MG63 (cell line): ENCODE measurements at regions not wholly inside any gene's neighbourhood (a gene's known extent, or its start where the extent isn't known, plus 50 kb on each side); places are given as distances from the start of the nearest gene placed in this dataset.
A peak's percentile ranks its signal among the peaks of the same experiment; 100 is the strongest.
"Not testable (repeated sequence)": the region's sequence is repeated elsewhere in the genome, so short reads cannot be mapped to it uniquely, and the experiment has no call there.

ENCODE experiments used
- DNase-seq: peaks from one replicate; pipeline ENCODE4 v3.0.0-alpha.2; 2020
- H3K27me3 ChIP-seq: fragments of 250-450 bp; sonication (Bioruptor Pico); 2 replicates; pipeline ENCODE4 v1.5.1; 2020; ENCODE audit warnings: mild to moderate bottlenecking, moderate library complexity
- H3K36me3 ChIP-seq: fragments of 250-450 bp; sonication (Bioruptor Pico); 2 replicates; pipeline ENCODE4 v1.5.1; 2020; ENCODE audit warnings: mild to moderate bottlenecking, moderate library complexity
- H3K4me3 ChIP-seq: fragments of 250-450 bp; sonication (Bioruptor Pico); 2 replicates; pipeline ENCODE4 v1.5.1; 2020; ENCODE audit warnings: mild to moderate bottlenecking, moderate library complexity
- H3K9me3 ChIP-seq: fragments of 250-450 bp; sonication (Bioruptor Pico); 2 replicates; pipeline ENCODE4 v1.5.1; 2020; ENCODE audit warnings: mild to moderate bottlenecking, moderate library complexity

DNA sequence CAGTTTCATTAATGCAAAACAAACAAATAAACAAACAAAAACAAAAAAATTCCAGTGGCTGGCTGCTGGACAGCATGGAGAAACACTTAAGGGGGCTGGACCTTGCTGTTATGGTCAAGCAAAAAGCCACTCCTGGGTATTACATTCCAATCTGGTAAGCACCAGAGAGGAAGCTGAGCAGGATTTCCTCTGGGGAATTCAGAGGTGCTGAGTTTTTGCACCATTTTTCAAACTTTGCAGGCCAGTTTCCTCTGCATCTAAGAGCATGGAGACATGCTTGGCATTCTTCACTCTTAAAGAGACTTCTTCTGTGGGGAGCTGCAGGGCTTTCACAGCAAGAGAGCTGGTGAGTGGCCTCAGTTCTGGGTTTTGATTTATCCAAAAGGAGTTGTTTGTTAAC is 84.5 kb downstream of the FZD1 start:
- no peak overlapping the region for H3K4me3 ChIP-seq
- no peaks in the 10 kb centered on the region for H3K9me3 ChIP-seq
- DNase-seq = no peak
- no peaks in the 10 kb centered on the region for H3K27me3 ChIP-seq
- H3K36me3 ChIP-seq = no peaks in the 10 kb centered on the region

GRCh38 chr7:91351374-91351773 is 87.1 kb downstream of the FZD1 start:
- H3K9me3 ChIP-seq = no peaks in the 10 kb centered on the region
- peak; percentile 22 for DNase-seq
- H3K4me3 ChIP-seq = no peak overlapping the region
- no peaks in the 10 kb centered on the region for H3K36me3 ChIP-seq
- H3K27me3 ChIP-seq = no peaks in the 10 kb centered on the region

GRCh38 chr7:91352091-91352490 is 87.9 kb downstream of the FZD1 start:
- Histone ChIP-seq H3K9me3 (no peaks in the 10 kb centered on the region), H3K27me3 (no peaks in the 10 kb centered on the region), H3K4me3 (no peak overlapping the region), H3K36me3 (no peaks in the 10 kb centered on the region)
- DNase-seq = no peak

- no peak overlapping the region for H3K4me3 ChIP-seq
- H3K36me3 ChIP-seq = no peaks in the 10 kb centered on the region
- DNase-seq = no peak
- H3K9me3 ChIP-seq = no peaks in the 10 kb centered on the region
- H3K27me3 ChIP-seq = no peaks in the 10 kb centered on the region
Measured at GRCh38 chr7:91353848-91354247, 89.6 kb downstream of the FZD1 start.

DNA sequence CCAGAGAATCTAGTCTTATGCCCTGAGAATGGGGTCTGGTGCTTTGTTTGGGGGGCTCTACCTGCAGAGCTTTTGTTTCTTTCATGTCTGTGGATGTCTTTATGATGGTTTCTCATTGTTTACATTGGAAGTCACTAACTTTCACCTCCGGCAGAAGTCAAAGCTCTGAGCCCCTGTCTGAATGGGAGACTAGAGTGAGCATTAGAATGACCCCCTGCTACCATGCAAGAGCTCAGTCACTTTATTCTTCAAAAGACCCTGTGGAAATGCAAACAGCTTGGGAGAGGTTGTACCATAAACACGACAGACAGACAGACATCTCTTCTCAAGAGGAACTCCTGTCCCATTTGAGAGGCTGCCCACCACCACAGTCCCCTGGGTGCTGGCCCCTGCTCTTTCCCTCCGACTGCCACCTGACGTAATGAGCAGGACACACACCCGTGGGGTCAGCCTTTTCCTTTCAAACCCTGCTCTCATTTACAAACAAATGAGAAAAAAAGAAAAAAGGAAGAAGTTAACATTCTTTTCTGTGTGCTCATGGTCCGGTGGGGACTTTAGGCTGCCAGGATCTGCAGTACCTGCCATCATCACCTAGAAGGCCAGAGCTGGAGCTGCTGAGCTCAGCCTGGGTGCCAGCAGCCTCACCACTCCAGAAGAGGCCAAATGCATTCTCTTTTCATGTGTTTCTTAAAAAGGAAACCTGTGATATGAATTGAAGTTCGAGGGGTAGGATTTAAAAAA is 91.6 kb downstream of the FZD1 start:
- H3K36me3 ChIP-seq = no peaks in the 10 kb centered on the region
- H3K27me3 ChIP-seq = no peaks in the 10 kb centered on the region
- H3K9me3 ChIP-seq = no peaks in the 10 kb centered on the region
- DNase-seq = no peak
- no peak overlapping the region for H3K4me3 ChIP-seq

GRCh38 chr7:91356915-91357314 is 92.7 kb downstream of the FZD1 start:
- H3K27me3 ChIP-seq = no peaks in the 10 kb centered on the region
- no peak overlapping the region for H3K4me3 ChIP-seq
- no peaks in the 10 kb centered on the region for H3K36me3 ChIP-seq
- no peak for DNase-seq
- no peaks in the 10 kb centered on the region for H3K9me3 ChIP-seq

DNA sequence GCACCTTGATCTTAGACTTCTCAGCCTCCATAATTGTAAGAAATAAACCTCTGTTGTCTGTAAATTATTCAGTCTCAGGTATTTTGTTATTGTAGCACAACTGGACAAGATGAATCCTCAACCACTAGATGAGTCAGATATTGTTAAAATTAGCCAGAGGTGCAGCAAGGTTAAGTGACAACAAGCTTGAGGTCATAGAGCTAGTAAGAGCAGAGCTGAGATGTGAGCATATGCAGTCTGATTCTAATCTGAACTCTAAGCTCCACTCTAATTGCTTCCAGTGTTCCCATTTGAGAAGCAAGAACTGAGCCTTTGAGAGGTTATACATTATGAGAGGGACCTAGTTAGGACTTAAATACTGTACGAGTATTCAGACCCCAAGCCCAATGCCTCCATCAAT is 93.1 kb downstream of the FZD1 start:
- Histone ChIP-seq H3K9me3 (no peaks in the 10 kb centered on the region), H3K4me3 (no peak overlapping the region), H3K36me3 (no peaks in the 10 kb centered on the region), H3K27me3 (no peaks in the 10 kb centered on the region)
- DNase-seq = no peak

DNA sequence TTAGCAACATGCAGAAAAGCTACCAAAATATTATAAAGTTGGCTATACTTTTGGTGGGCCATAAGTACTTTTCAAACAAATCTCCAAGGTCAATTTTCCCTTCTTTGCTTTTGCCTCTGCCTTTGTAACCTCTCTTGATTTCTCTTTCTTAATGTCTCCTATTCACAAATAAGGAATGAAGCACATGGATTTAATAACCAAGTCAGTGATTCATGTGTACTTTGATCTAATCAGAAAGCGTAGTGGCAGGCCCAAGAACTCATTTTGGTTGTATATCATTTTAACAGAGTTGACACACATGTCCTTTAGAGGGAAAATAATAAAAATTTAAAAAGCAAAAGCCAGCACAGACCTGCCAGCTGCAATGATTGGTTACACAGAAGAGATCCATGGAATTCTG is 93.7 kb downstream of the FZD1 start:
- Histone ChIP-seq H3K4me3 (no peak overlapping the region), H3K27me3 (no peaks in the 10 kb centered on the region), H3K9me3 (no peaks in the 10 kb centered on the region), H3K36me3 (no peaks in the 10 kb centered on the region)
- no peak for DNase-seq

GRCh38 chr7:91358303-91358702 is 94.1 kb downstream of the FZD1 start:
- no peaks in the 10 kb centered on the region for H3K27me3 ChIP-seq
- DNase-seq = no peak
- H3K4me3 ChIP-seq = no peak overlapping the region
- no peaks in the 10 kb centered on the region for H3K9me3 ChIP-seq
- H3K36me3 ChIP-seq = no peaks in the 10 kb centered on the region

DNA sequence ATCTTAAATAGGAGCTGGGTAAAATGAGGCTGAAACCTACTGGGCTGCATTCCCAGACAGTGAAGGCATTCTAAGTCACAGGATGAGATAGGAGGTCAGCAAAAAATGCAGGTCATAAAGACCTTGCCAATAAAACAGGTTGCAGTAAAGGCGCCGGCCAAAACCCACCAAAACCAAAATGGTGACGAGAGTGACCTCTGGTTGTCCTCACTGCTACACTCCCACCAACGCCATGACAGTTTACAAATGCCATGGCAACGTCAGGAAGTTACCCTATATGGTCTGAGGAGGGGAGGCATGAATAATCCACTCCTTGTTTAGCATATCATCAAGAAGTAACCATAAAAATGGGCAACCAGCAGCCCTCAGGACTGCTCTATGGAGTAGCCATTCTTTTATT is 100.9 kb downstream of the FZD1 start:
- H3K36me3 ChIP-seq, DNase-seq, H3K9me3 ChIP-seq, H3K4me3 ChIP-seq, H3K27me3 ChIP-seq: not testable (repeated sequence)

- no peak for DNase-seq
- H3K9me3 ChIP-seq = no peaks in the 10 kb centered on the region
- no peaks in the 10 kb centered on the region for H3K36me3 ChIP-seq
- H3K4me3 ChIP-seq = no peak overlapping the region
- no peaks in the 10 kb centered on the region; the same call in 1 of the 2 replicates for H3K27me3 ChIP-seq
Measured at GRCh38 chr7:91366091-91366490, 101.9 kb downstream of the FZD1 start.

DNA sequence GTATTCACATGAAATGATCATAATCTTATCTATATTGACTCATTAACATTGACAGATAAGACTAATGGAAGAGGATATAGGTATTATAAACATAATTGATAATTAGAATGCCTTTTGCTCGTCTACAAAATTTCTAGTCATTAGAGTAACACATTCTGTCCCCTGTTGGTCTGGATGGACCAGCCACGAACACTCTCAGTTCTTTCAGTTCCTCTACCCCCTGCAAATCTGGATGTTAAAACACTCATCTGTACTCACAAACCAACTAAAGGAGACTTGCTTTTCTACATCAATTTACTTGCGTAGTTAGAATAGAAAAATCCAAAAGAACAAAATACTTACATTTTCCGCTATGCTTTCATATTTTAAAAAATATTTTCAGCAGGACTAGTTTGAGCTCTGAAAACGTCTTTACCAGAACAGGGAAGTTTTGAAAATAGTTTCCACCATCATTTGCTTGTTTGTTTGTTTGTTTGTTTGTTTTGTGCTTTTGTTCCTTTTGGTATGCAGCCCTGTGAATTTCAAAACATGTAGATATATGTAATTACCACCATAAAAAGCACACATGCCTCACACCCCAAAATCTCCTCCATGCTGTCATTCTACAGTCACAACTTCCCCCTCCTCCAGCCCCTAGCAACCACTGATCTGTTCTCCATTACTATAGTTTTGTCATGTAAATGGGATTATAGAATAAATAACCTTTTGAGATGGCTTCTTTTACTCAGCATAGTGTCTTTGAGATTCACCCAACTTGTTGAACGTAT is 103.8 kb downstream of the FZD1 start:
- DNase-seq = no peak

GRCh38 chr7:91372323-91372722 is 108.1 kb downstream of the FZD1 start:
- H3K9me3 ChIP-seq = no peaks in the 10 kb centered on the region
- H3K4me3 ChIP-seq = no peak overlapping the region
- no peaks in the 10 kb centered on the region for H3K36me3 ChIP-seq
- no peak for DNase-seq
- no peaks in the 10 kb centered on the region; the same call in 1 of the 2 replicates for H3K27me3 ChIP-seq

More for the DNA sequence above, 103.8 kb downstream of the FZD1 start:
- H3K4me3 ChIP-seq = no peak overlapping the region
- H3K27me3 ChIP-seq = no peaks in the 10 kb centered on the region; the same call in 1 of the 2 replicates
- H3K9me3 ChIP-seq = no peaks in the 10 kb centered on the region
- H3K36me3 ChIP-seq = no peaks in the 10 kb centered on the region

DNA sequence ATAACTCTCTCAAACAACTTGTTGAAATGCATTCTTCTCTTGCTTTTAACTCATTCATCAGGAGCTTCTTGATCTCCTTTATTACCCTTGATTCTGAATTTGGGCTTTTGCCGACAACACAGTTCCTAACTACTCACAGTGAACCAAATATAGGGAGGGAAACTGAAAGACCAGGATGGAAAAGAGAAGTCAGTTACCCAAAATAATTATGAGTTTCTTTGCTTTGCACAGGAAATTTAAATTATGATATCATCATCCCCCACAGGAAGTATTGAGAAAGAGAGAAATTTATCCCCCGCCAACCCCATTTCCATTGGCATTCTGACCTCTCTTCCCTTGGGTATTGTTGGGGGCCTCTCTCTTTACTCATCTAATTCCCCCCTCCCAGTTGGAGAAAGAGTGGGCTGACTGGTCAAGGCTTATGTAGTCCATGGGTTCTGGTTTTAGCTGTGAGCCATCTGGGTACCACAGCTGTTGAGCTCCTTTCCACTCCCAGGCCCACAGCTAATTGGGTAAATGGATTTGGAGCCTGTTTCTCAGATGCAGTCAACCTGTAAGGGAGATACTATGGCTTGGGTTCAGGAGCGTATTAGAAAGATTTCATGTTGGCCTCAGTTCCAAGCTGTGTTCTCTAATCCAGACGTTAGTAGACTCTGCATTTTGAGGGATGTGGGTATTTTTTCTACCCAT is 109.0 kb downstream of the FZD1 start:
- H3K27me3 ChIP-seq = no peaks in the 10 kb centered on the region
- no peak for DNase-seq
- H3K4me3 ChIP-seq = no peak overlapping the region
- no peaks in the 10 kb centered on the region for H3K9me3 ChIP-seq
- H3K36me3 ChIP-seq = no peaks in the 10 kb centered on the region

DNA sequence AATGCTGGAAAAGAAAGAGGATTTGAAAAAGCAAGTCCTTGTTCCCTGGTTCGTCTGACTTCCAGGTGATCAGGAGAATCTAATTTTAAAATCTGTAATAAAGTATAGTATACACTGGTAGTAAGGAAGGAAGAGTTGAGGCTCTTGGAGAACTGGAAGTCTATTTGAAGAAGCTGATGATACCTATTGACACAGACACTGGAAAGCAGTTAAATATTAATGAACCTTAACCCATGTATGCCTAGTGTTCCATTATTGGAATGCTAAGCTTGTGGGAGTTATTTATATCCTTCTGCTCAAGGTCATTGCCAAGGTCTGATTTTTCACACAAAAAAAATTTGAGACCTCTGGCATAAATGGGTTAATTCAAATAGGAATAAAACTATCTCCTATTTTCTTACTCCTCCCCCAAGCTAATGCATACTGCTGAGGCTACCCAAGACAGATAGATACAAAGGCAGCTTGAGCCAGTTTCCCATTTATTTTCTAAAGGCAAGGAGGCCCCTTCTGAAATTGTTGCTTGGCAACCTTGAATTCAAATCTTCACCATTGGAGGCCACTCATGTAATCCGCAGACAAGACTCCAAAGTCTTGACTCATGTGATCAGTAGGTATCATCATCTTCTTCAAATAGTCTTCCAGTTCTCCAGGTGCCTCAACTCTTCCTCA is 110.2 kb downstream of the FZD1 start:
- Histone ChIP-seq H3K27me3 (no peaks in the 10 kb centered on the region), H3K36me3 (no peaks in the 10 kb centered on the region), H3K9me3 (no peaks in the 10 kb centered on the region), H3K4me3 (no peak overlapping the region)
- no peak for DNase-seq

DNA sequence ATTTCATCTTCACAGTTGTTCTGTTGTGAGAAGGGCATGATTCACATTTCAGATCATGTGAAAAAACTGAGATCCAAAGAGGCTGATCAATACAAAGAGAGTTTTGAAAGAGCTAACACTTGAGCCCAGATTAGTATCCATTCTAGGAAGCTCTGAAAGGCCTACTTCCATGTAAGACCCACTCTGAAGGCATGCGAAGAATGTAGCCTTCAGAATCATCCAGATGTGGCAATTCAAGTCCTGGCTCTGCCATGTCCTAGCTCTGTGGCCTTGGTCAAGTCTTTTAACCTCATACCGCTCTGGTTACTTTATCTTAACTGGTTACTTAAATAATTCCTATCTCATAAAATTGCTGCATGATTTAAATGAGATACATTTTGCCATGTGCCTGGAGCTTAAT is 111.1 kb downstream of the FZD1 start:
- Histone ChIP-seq H3K4me3 (no peak overlapping the region), H3K9me3 (no peaks in the 10 kb centered on the region), H3K27me3 (no peaks in the 10 kb centered on the region), H3K36me3 (no peaks in the 10 kb centered on the region)
- no peak for DNase-seq

GRCh38 chr7:91378131-91378530 is 113.9 kb downstream of the FZD1 start:
- no peak for DNase-seq

More at GRCh38 chr7:91378131-91378530, 113.9 kb downstream of the FZD1 start:
- Histone ChIP-seq H3K27me3 (no peaks in the 10 kb centered on the region), H3K36me3 (no peaks in the 10 kb centered on the region), H3K4me3 (no peak overlapping the region), H3K9me3 (no peaks in the 10 kb centered on the region)
